Spinal cord (tissue), 9 donors: ENCODE measurements at regions not wholly inside any gene's neighbourhood (a gene's known extent, or its start where the extent isn't known, plus 50 kb on each side); places are given as distances from the start of the nearest gene placed in this dataset.
"Not testable (repeated sequence)": the region's sequence is repeated elsewhere in the genome, so short reads cannot be mapped to it uniquely, and the experiment has no call there.

Experiments used
- DNase-seq, 6 donors: peaks; one replicate each; pipeline versions ENCODE4 v3.0.0 to v3.0.0-alpha.2; 2013 to 2015; ENCODE audit warnings: low spot score in 6 of 6, low read depth in 4 of 6
- H3K27ac ChIP-seq: one replicate; pipeline ENCODE4 v1.5.1; 2013; ENCODE audit warnings: low read depth, low read length, control low read depth
- H3K27me3 ChIP-seq: one replicate; pipeline ENCODE4 v1.6.1; 2013; ENCODE audit warnings: low read length; ENCODE audit not compliant: control insufficient read depth, insufficient read depth
- H3K36me3 ChIP-seq: one replicate; pipeline ENCODE4 v1.6.1; 2013; ENCODE audit warnings: low read length; ENCODE audit not compliant: control insufficient read depth, insufficient read depth
- H3K4me1 ChIP-seq: one replicate; pipeline ENCODE4 v1.6.1; 2013; ENCODE audit warnings: low read length; ENCODE audit not compliant: control insufficient read depth, insufficient read depth
- H3K4me3 ChIP-seq: one replicate; pipeline ENCODE4 v1.5.1; 2013; ENCODE audit warnings: low read depth, low read length, control low read depth
- H3K9me3 ChIP-seq: one replicate; pipeline ENCODE4 v1.6.1; 2013; ENCODE audit warnings: low read length; ENCODE audit not compliant: control insufficient read depth, insufficient read depth
- WGBS: methylation state at CpG from one replicate; pipeline ENCODE4 v1.1.5; 2013; ENCODE audit warnings: missing lambda C conversion rate; ENCODE audit not compliant: insufficient coverage; 5-methylcytosine and 5-hydroxymethylcytosine counted together
- donor health status: healthy.

- H3K27me3 ChIP-seq, H3K36me3 ChIP-seq, H3K4me3 ChIP-seq, DNase-seq, H3K9me3 ChIP-seq, H3K4me1 ChIP-seq, H3K27ac ChIP-seq: not testable (repeated sequence)
These were observed 2092.4 kb upstream of the ACO1 start for GRCh38 chr9:30292026-30292425.

GRCh38 chr9:30293231-30293630 lies 2091.2 kb upstream of the ACO1 start:
- Histone ChIP-seq H3K27me3 (no peaks in the 10 kb centered on the region), H3K9me3 (no peaks in the 10 kb centered on the region), H3K4me3 (no peak overlapping the region), H3K36me3 (no peaks in the 10 kb centered on the region), H3K4me1 (no peaks in the 10 kb centered on the region), H3K27ac (no peak overlapping the region)
- no peak for DNase-seq
- no CpG with 5 or more reads among the region's 1 CpG for WGBS

GRCh38 chr9:30299126-30299780 lies 2085.2 kb upstream of the ACO1 start:
- Histone ChIP-seq H3K36me3 (peaks cover 2% of the 10 kb centered on the region), H3K27me3 (no peaks in the 10 kb centered on the region), H3K4me1 (no peaks in the 10 kb centered on the region), H3K9me3 (no peaks in the 10 kb centered on the region), H3K4me3 (no peak overlapping the region), H3K27ac (no peak overlapping the region)
- no peak for DNase-seq
- WGBS = 99% methylated on average over 24 of the region's 25 CpGs

- no peaks in the 10 kb centered on the region for H3K4me1 ChIP-seq
- WGBS = 74% methylated on average over 3 of the region's 5 CpGs
- no peak for DNase-seq
- H3K4me3 ChIP-seq = no peak overlapping the region
- peaks cover 2% of the 10 kb centered on the region for H3K36me3 ChIP-seq
- H3K27me3 ChIP-seq = no peaks in the 10 kb centered on the region
- no peaks in the 10 kb centered on the region for H3K9me3 ChIP-seq
- H3K27ac ChIP-seq = no peak overlapping the region
These were observed 2083.0 kb upstream of the ACO1 start for GRCh38 chr9:30301271-30301963.

GRCh38 chr9:30310711-30311110 lies 2073.7 kb upstream of the ACO1 start:
- H3K4me3 ChIP-seq = no peak overlapping the region
- WGBS = no CpG with 5 or more reads among the region's 2 CpGs
- no peaks in the 10 kb centered on the region for H3K36me3 ChIP-seq
- no peaks in the 10 kb centered on the region for H3K9me3 ChIP-seq
- no peak for DNase-seq
- H3K27me3 ChIP-seq = no peaks in the 10 kb centered on the region
- no peaks in the 10 kb centered on the region for H3K4me1 ChIP-seq
- H3K27ac ChIP-seq = no peak overlapping the region

DNA sequence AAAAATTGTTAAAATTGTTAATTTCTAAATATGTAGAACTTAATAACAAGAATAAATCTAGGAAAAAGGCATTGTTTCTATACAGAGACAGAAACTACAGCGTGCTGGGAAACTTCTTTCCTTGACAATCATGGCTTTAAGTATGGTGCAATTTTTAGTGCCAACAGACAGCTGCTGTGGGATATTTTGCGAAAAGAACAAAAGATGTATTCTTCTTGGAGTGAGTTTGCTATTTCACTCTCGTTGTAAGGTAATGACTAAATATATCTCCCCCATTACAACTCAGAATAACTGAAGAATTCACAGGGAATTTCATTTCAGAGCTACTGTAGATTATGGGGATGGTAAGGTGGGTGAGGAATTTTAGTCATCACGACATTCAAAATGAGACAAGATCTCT lies 2055.0 kb upstream of the ACO1 start:
- H3K4me1 ChIP-seq = no peaks in the 10 kb centered on the region
- H3K27ac ChIP-seq = no peak overlapping the region
- no peak overlapping the region for H3K4me3 ChIP-seq
- H3K36me3 ChIP-seq = no peaks in the 10 kb centered on the region
- WGBS = no CpG with 5 or more reads among the region's 4 CpGs
- H3K27me3 ChIP-seq = no peaks in the 10 kb centered on the region
- no peaks in the 10 kb centered on the region for H3K9me3 ChIP-seq
- DNase-seq = no peak

- no peaks in the 10 kb centered on the region for H3K4me1 ChIP-seq
- no peaks in the 10 kb centered on the region for H3K9me3 ChIP-seq
- DNase-seq = no peak
- no peak overlapping the region for H3K4me3 ChIP-seq
- WGBS = 94% methylated on average over 15 of the region's 15 CpGs
- H3K27me3 ChIP-seq = no peaks in the 10 kb centered on the region
- H3K36me3 ChIP-seq = no peaks in the 10 kb centered on the region
- H3K27ac ChIP-seq = no peak overlapping the region
These were observed 2035.5 kb upstream of the ACO1 start for GRCh38 chr9:30348904-30349303.

DNA sequence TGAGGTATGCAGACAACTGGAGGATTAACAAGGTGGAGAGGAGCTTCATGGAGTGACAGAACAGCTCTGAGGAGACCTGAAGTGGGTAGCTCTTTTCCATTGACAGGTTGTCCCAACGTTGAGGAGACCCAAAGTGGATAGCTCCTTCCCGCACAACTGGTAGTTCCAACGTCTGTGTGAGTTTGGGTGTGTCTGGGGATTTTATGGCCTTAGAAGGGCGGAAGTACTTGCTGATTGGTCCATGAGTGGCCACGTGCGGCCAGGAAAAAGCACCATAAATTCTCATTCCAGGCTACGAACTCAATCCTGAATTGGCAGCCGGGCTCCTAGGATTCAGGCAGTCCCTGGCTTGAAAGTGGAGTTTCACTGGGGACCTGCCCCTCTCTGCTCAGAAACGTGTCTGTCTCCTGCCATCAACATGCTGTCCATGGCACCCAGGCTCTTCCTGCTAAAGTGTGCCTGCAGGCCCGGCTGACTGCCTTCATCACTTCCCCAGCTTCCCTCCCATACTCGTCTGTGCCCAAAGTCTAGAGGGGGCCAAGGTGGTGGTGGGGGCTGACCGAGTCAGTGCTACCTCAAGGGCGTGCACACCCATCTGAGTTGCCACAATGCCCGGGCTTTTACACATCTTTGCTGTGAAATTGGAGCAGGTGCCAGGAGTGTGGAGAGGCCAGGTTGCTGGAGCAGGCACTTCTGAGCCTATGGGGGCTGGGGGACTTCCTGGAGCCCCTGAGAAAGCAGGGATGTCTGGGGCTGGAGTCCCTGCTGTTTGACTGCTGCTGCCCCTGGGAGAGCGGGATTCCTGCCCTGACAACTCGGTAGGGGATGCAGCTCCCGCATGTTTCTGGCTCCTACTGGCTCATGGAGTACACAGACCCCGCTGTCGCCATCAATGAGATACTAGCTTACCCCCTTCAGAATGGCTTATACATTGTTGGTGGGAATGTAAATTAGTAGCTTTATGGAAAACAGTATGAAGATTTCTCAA lies 2034.6 kb upstream of the ACO1 start:
- no peaks in the 10 kb centered on the region for H3K27me3 ChIP-seq
- no peak overlapping the region for H3K27ac ChIP-seq
- H3K9me3 ChIP-seq = no peaks in the 10 kb centered on the region
- no peaks in the 10 kb centered on the region for H3K4me1 ChIP-seq
- no peaks in the 10 kb centered on the region for H3K36me3 ChIP-seq
- H3K4me3 ChIP-seq = no peak overlapping the region
- 87% methylated on average over 15 of the region's 19 CpGs for WGBS
- DNase-seq = no peak

DNA sequence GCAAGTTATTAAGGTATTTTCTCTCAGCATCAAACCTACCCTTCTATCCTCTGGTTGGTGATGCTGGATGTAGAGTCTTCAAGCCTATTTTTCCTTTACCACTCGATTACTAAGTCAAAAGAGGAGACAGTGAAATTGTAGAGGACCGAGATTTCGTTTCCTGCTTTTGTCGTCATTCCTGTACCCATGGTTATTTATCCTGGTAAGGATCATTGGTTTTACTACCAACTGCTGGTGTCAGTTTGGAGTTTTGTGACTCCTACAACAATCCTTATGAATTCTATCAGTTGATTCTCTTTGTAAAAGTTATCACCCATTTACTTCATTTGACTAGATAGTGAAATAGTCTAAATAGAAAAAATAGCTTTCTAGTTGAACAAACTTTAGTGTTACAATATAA lies 2028.2 kb upstream of the ACO1 start:
- DNase-seq = no peak
- Histone ChIP-seq H3K36me3 (no peaks in the 10 kb centered on the region), H3K27me3 (no peaks in the 10 kb centered on the region), H3K4me3 (no peak overlapping the region), H3K9me3 (no peaks in the 10 kb centered on the region), H3K27ac (no peak overlapping the region), H3K4me1 (no peaks in the 10 kb centered on the region)
- no CpG with 5 or more reads among the region's 4 CpGs for WGBS
